GM12801 (cell line): ENCODE measurements at regions not wholly inside any gene's neighbourhood (a gene's known extent, or its start where the extent isn't known, plus 50 kb on each side); places are given as distances from the start of the nearest gene placed in this dataset.

Experiments used
- CTCF ChIP-seq: IDR thresholded peaks from one replicate; pipeline ENCODE4 v1.5.1; 2011; ENCODE audit warnings: control low read depth; ENCODE audit not compliant: insufficient read length; ENCODE audit errors: extremely low read depth

DNA sequence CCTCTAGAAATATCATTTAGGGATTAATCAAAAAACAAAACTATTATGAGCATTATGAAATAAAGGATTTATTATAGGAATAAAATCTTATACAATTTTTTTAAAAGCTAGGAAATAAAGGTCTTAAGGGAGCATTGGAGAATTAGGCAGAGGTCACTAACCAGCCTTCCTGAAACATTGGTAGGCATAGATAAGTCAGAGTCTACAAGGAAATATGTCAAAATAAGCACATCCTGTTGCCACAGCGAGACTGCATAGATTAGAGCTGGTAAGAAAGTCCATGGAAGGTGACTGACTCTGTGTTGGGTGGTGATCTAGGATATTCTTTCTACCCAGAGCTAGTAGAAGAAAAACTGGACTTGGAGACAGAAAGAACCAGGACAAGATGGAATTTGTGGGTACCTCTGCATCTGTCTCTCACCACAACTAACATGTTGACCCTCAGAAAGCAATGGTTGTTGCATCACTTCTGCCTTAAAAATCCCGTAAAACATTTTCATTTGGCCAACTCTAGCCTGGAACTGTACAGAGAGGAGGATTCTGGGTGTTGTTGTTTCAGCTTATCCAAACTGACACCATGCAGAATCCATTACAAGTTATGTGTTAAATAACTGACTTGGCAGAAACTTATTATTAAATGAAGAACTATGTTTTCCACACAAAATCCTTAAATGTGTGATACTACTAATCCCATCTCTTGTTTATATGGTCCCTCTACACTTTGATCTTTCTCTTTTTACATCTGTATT is 77.1 kb downstream of the FBXO5 start:
- TF ChIP-seq CTCF, result no peak

DNA sequence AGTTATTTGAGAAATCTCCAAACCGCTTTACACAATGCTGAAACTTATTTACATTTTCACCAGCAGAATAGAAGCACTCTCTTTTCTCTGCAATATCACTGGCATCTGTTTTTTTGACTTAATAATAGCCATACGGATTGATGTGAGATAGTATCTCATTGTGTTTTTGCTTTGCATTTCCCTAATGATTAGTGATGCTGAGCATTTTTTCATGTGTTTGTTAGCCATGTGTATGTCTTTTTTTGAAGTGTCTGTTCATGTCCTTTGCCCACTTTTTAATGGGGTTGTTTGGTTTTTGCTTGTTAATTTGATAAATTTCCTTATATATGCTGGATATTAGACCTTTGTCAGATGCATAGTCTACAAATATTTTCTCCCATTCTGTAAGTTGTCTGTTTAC is 73.6 kb downstream of the FBXO5 start:
- no peak for TF ChIP-seq CTCF

- no peak for TF ChIP-seq CTCF
Measured at GRCh38 chr6:152916035-152916434, 66.8 kb downstream of the FBXO5 start.

DNA sequence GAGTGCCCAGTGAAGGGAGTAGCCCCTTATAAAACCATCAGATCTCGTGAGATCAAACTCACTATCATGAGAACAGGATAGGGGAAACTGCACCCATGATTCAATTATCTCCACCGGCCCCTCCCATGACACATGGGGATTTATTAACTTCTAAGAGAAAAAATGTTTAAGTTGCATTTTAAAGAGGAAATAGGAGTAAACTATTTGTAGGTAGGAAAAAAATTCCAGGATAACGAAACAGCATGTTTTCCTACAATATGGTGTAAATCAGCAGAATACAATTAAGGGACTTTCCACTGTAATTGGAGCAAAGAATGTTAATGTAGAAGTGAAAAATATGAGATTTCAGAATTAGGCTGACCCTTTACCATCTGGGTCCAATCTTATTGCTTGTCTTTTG is 63.9 kb downstream of the FBXO5 start:
- TF ChIP-seq CTCF, result no peak

DNA sequence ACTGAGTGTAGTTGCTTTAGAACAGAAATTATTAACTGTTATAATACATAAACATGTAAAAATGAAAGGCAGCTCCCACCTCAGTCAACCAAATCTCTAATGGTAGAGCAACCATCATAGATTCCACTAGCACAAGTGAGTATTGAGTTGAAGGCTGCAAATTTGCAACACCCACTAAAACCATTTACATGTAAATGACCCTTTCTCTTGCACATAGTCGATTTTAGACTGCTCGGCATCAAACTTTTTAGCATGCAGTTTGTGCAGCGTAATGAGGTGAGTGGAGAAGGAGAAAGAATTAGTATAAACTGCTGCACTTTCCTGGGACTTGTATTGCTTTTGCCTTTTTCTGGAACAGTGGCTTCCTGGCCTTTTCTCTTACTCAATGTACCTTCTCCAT is 62.8 kb downstream of the FBXO5 start:
- TF ChIP-seq CTCF, result no peak
